ENCODE measurements at regions not wholly inside any gene's neighbourhood (a gene's known extent, or its start where the extent isn't known, plus 50 kb on each side); places are given as distances from the start of the nearest gene placed in this dataset.
"Not testable (repeated sequence)": the region's sequence is repeated elsewhere in the genome, so short reads cannot be mapped to it uniquely, and the experiment has no call there.

- no peak for DNase-seq (ENCODE audit: low read depth in 2 of 2)
These were observed 71.1 kb downstream of the TRAM1L1 start for GRCh38 chr4:117014236-117014635.

DNA sequence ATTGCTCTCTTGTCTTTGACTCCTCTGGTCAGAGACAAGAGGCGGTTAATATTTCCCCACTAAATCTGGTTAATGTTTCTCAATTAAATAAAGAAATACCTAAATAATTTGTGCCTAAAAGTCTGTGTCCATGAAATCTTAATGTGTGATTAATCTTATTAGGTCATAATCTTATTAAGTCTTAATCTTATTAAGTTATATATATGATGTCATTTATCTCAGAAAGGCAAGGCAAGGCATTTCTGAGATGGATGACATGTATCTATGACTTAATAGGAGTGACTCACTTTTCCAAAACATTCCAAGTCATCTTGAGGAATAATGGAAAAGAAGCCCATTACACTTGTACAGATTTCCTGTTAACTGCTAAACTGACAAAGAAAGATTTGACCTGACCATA, 74.7 kb downstream of the TRAM1L1 start:
- no peak for DNase-seq (ENCODE audit: low read depth in 2 of 2)

DNA sequence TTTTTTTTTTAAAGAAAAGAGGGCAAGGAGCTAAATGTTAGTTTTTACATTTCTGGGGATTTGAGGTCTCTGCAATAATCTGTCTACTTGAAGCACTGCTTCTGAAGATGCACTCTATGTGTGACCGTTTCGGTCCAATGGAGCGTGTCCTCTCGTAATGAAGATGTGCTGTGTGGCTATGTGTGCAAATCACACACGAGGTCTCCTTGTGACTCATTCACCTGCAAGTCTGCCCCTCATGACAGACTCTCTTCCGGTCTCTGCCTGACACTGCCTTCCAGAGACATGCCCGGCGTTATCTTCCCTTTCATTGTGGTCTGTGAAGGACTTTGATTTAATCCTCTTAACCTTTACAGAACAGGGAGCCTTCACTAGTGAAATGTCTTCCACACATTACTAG, 84.3 kb downstream of the TRAM1L1 start:
- DNase-seq (ENCODE audit: low read depth in 2 of 2), result no peak

- no peak for DNase-seq (ENCODE audit: low read depth in 2 of 2)
These were observed 102.7 kb downstream of the TRAM1L1 start for GRCh38 chr4:116982656-116983055.

DNA sequence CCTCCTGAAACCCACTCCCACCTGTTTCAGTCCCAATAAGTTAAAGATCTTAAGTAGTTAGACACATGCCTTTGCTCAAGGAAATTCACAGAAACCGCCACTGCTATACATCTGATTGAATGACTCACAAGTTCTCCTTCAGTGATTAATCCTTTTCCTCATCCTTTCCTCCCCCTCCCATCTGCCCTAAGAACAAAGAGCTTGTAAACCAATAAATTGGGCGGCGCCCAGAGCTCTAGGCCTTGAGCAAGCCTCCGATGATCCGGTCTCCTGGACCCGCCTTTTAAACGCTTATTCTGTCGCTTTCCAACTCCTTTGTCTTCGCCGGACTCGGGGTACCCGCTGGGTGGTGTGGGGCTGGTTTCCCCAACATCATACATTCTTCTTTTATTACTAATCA, 104.9 kb downstream of the TRAM1L1 start:
- DNase-seq (ENCODE audit: low read depth in 2 of 2), result not testable (repeated sequence)

GRCh38 chr4:116959045-116959444, 126.3 kb downstream of the TRAM1L1 start:
- no peak for DNase-seq (ENCODE audit: low read depth in 2 of 2)

GRCh38 chr4:116953947-116954346, 131.4 kb downstream of the TRAM1L1 start:
- no peak for DNase-seq (ENCODE audit: low read depth in 2 of 2)

GRCh38 chr4:116952530-116953136, 132.7 kb downstream of the TRAM1L1 start:
- no peak for DNase-seq (ENCODE audit: low read depth in 2 of 2)

GRCh38 chr4:116949856-116950255, 135.5 kb downstream of the TRAM1L1 start:
- no peak for DNase-seq (ENCODE audit: low read depth in 2 of 2)

DNA sequence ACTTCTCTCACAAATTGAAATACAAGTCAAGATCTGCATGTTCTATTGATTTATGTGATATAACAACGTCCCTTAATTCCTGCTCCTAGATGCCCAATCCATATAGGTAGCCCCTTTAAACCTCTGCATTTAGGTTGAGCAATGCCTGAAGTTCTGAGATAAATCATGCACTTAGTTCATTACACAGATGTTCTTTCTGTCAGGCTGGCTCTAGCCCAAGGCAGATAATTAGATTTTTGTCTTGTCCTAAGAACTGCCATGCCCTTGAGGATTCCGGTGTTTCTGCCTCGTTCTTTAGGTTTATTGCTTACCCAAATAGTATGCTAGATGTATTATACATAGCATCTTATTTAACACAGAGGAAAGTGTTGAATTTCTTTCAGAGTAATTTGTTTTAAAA, 143.1 kb downstream of the TRAM1L1 start:
- DNase-seq (ENCODE audit: low read depth in 2 of 2), result no peak

- no peak for DNase-seq (ENCODE audit: low read depth in 2 of 2)
These were observed 155.0 kb downstream of the TRAM1L1 start for GRCh38 chr4:116930329-116930728.

GRCh38 chr4:116926631-116927295, 158.6 kb downstream of the TRAM1L1 start:
- DNase-seq (ENCODE audit: low read depth in 2 of 2), result no peak

DNA sequence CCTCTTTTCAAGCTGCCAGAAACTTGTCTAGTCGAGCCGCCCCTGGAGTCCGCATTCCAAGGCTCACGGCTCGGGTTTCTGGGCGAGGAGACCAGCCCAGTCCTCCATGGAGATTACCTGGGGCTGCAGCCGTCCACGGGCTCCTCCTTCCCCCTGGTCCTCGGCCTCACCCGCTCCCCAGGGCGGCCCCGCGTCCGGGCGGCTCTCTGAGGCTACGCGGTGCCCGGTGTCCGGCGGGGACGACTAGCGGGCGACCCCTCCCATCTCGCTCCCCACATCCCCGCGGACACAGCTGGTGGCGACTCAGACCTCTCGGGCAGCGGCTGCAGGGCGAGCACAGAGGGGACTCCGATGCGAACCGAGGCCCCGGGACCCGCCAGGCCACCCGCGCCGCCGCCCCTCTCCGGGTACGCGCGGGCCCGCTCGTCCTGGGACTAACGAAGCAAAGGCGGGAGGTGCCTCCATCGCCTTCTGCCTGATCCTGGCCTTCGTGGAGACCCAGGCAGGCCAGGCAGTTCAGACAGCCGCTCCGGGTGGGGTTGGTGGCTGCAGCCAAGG, 159.4 kb downstream of the TRAM1L1 start:
- DNase-seq (ENCODE audit: low read depth in 2 of 2), result no peak

DNA sequence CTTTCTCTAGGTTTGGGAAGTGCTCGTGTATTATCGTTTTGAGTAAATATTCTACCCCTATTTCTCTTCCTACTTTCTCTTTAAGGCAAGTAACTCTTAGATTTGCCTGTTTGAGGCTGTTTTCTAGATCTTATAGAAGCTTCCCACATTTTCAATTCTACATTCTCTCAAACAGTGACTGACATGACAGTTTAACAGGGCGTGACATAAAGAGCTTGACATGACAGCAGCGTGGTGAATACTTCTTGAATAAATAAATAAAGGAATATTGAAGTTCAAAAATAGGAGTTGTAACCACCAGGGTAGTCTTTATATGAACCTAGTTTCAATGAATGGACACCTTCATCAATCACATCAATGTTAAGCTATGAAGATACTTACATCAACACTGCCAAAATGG, 162.0 kb downstream of the TRAM1L1 start:
- no peak for DNase-seq (ENCODE audit: low read depth in 2 of 2)

DNA sequence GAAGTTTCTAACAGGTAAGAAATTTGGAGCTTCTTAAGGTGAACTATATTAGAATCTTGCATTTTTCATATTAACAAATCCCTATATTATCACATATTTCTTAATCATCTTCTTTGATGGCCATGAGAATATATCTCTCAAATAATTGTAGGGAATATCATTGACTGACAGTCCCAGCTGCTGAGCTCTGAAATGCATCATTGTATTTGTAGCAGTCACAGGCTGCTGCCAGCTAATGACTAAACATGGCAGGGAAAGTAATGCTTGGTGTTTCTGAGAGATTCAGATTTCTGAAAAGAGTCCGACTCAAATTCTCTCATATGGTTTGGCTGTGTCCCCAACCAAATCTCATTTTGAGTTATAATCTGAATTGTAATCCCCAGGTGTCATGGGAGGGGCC, 171.9 kb downstream of the TRAM1L1 start:
- DNase-seq (ENCODE audit: low read depth in 2 of 2), result no peak

GRCh38 chr4:116906758-116907157, 178.6 kb downstream of the TRAM1L1 start:
- DNase-seq (ENCODE audit: low read depth in 2 of 2), result no peak

DNA sequence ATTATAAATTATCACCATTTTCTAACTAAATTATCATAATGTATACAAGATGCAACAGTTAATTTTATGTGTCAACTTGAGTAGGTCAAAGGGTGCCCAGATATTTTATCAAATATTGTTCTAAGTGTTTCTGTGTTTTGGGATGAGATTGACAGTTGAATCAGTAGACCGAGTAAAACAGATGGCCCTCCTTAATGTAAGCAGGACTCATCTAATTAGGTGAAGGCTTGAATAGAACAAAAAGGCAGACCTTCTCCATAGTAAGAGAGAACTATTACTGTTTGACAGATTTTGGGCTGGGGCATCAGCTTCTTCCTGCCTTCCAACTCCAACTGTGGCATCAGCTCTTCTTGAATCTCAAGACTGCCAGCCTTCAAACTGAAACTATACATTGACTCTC, 185.8 kb downstream of the TRAM1L1 start:
- no peak for DNase-seq (ENCODE audit: low read depth in 2 of 2)

DNA sequence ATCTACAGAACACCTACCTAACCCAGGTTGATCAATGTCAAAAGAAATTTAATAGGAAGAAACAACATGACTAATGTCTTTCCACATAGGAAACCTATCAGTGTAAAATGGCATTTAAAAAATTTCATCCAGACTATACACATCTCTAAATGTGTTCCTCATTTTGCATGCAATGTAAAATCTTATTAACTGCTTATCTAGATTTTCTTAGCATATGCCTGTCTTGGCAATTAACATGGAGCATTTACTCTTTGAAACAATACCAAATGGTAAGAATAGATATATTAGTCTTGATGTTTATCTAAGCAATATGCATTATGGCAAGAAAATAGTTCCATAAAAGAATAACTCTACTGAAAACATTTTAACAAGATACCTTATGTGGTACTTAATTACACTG, 199.8 kb downstream of the TRAM1L1 start:
- DNase-seq (ENCODE audit: low read depth in 2 of 2), result no peak

DNA sequence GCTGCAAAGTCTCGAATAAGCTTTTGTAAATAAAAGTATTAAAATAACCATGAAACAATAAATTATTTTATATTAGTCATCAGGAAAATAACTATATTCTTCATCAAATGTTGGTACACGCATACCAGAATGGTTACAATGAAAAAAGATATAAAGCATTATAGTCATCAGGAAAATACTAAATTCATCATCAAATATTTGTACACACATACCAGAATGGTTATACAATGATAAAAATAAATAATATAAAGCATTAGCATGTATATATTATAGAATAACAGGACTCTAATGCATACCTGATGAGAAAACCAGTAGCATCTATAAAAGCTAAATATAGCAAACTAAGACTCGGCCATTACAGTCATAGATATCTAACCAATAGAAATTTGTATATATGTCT, 202.9 kb downstream of the TRAM1L1 start:
- DNase-seq (ENCODE audit: low read depth in 2 of 2), result no peak

DNA sequence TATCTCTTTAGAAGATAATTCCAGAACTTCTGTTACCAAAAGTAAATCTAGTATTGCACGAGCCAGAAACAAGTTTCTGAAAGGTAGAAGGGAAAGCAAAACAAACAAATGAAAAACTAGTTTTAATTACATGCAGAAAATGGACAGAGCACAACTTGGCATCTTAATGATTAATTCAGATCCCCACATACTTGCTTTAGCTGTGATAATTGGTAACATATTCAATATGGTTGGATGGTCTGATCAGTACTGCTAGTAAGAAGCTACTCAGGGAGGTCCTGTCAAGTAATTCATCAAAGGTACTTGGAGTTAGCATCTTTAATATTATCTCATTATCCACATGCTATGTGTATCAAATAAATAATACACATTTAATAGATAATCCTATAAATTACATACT, 204.3 kb downstream of the TRAM1L1 start:
- no peak for DNase-seq (ENCODE audit: low read depth in 2 of 2)

GRCh38 chr4:116880625-116881024, 204.8 kb downstream of the TRAM1L1 start:
- no peak for DNase-seq (ENCODE audit: low read depth in 2 of 2)

GRCh38 chr4:116878280-116878679, 207.1 kb downstream of the TRAM1L1 start:
- no peak for DNase-seq (ENCODE audit: low read depth in 2 of 2)

GRCh38 chr4:116877069-116877468, 208.3 kb downstream of the TRAM1L1 start:
- no peak for DNase-seq (ENCODE audit: low read depth in 2 of 2)

GRCh38 chr4:116872941-116873340, 212.4 kb downstream of the TRAM1L1 start:
- DNase-seq (ENCODE audit: low read depth in 2 of 2), result no peak
